Astrocyte (in vitro differentiated cells and primary cell): ENCODE measurements at regions not wholly inside any gene's neighbourhood (a gene's known extent, or its start where the extent isn't known, plus 50 kb on each side); places are given as distances from the start of the nearest gene placed in this dataset.

Experiments used
- DNase-seq: peaks from one replicate; pipeline ENCODE4 v3.0.0-alpha.2; 2010; ENCODE audit warnings: low read depth
- FAIRE-seq: peaks from 2 replicates; lab custom pipeline; 2011; peaks lifted over from hg19 to GRCh38; lab: Jason Lieb, UNC
- H2AFZ ChIP-seq: 2 replicates; pipeline ENCODE4 v1.6.0; 2012; ENCODE audit warnings: low read depth, low read length, inconsistent platforms
- H3K27ac ChIP-seq: 2 replicates; pipeline ENCODE4 v1.5.1; 2011; ENCODE audit warnings: low read depth, low read length, inconsistent platforms
- H3K27me3 ChIP-seq: 2 replicates; pipeline ENCODE4 v1.6.0; 2011; ENCODE audit warnings: low read length, inconsistent platforms; ENCODE audit not compliant: insufficient read depth
- H3K36me3 ChIP-seq: 2 replicates; pipeline ENCODE4 v1.5.1; 2011; ENCODE audit warnings: low read length, inconsistent platforms; ENCODE audit not compliant: insufficient read depth
- H3K4me1 ChIP-seq: 2 replicates; pipeline ENCODE4 v1.5.1; 2011; ENCODE audit warnings: low read length, inconsistent platforms; ENCODE audit not compliant: insufficient read depth
- H3K4me2 ChIP-seq: 2 replicates; pipeline ENCODE4 v1.6.0; 2012; ENCODE audit warnings: low read length, inconsistent platforms
- H3K4me3 ChIP-seq: 2 replicates; pipeline ENCODE4 v1.5.1; 2011; ENCODE audit warnings: low read depth, mild to moderate bottlenecking, low read length, inconsistent platforms; ENCODE audit not compliant: insufficient read depth
- H3K79me2 ChIP-seq: 2 replicates; pipeline ENCODE4 v1.6.0; 2012; ENCODE audit warnings: mild to moderate bottlenecking, low read length, inconsistent platforms; ENCODE audit not compliant: insufficient read depth
- H3K9ac ChIP-seq: 2 replicates; pipeline ENCODE4 v1.6.0; 2012; ENCODE audit warnings: mild to moderate bottlenecking, low read length, inconsistent platforms
- H3K9me3 ChIP-seq: 2 replicates; pipeline ENCODE4 v1.5.1; 2012; ENCODE audit warnings: low read depth, mild to moderate bottlenecking, low read length, inconsistent platforms; ENCODE audit not compliant: insufficient read depth
- H4K20me1 ChIP-seq: 2 replicates; pipeline ENCODE4 v1.6.0; 2012; ENCODE audit warnings: low read length, inconsistent platforms; ENCODE audit not compliant: insufficient read depth
- H3K27ac Mint-ChIP-seq: one replicate; pipeline ENCODE4 v1.8.0; 2021; ENCODE audit warnings: mild to moderate bottlenecking, mixed read lengths; ENCODE audit not compliant: unreplicated experiment
- H3K27me3 Mint-ChIP-seq: one replicate; pipeline ENCODE4 v1.8.0; 2021; ENCODE audit warnings: low read depth, mixed read lengths; ENCODE audit not compliant: unreplicated experiment
- H3K36me3 Mint-ChIP-seq: one replicate; pipeline ENCODE4 v1.8.0; 2021; ENCODE audit warnings: low read depth, mixed read lengths; ENCODE audit not compliant: unreplicated experiment
- H3K4me1 Mint-ChIP-seq: one replicate; pipeline ENCODE4 v1.8.0; 2021; ENCODE audit warnings: low read depth, mixed read lengths; ENCODE audit not compliant: unreplicated experiment
- H3K4me3 Mint-ChIP-seq: one replicate; pipeline ENCODE4 v1.8.0; 2021; ENCODE audit warnings: mild to moderate bottlenecking, moderate library complexity, mixed read lengths; ENCODE audit not compliant: unreplicated experiment
- H3K9me3 Mint-ChIP-seq: one replicate; pipeline ENCODE4 v1.8.0; 2021; ENCODE audit warnings: mild to moderate bottlenecking, mixed read lengths; ENCODE audit not compliant: unreplicated experiment
- EZH2 ChIP-seq: IDR thresholded peaks from 2 replicates; pipeline ENCODE4 v1.6.1; 2012; ENCODE audit warnings: mild to moderate bottlenecking, low read length, inconsistent platforms; ENCODE audit not compliant: insufficient read depth
- TF ChIP-seq, protein P1 (sequence below): IDR thresholded peaks from 2 replicates; pipeline ENCODE4 v1.5.1; 2011; ENCODE audit warnings: low read depth, mild to moderate bottlenecking, inconsistent platforms, low read length, moderate library complexity; ENCODE audit not compliant: insufficient read depth

DNA sequence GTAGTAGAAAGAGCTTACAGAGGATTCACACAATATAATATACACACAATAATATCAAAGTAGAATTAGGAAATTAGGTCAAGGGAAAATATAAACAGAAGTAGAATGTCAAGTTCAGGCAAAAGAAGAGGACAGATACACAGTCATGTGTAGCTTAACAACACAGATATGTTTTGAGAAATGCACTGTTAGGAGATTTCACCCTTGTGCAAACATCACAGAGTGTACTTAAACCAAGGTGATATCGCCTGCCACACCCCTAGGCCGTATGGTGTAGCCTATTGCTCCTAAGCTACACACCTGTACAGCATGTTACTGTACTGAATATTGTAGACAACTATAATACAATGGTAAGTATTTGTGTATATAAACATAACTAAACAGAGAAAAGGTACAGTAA, 110.0 kb upstream of the EDNRA start:
- Histone ChIP-seq H3K4me3 (no peak overlapping the region), H3K79me2 (no peaks in the 10 kb centered on the region), H2AFZ (no peak overlapping the region), H3K4me1 (peaks cover 21% of the 10 kb centered on the region), H4K20me1 (no peaks in the 10 kb centered on the region), H3K27ac (peak overlapping the region; percentile 88), H3K4me2 (peak overlapping the region; percentile 40), H3K9me3 (no peaks in the 10 kb centered on the region), H3K36me3 (no peaks in the 10 kb centered on the region), H3K27me3 (no peaks in the 10 kb centered on the region), H3K9ac (peak overlapping the region; percentile 26)
- H3K4me1 Mint-ChIP-seq = peaks cover 14% of the 10 kb centered on the region
- DNase-seq = no peak
- no peak for FAIRE-seq
- H3K4me3 Mint-ChIP-seq = no peak overlapping the region
- H3K27me3 Mint-ChIP-seq = no peaks in the 10 kb centered on the region
- peak overlapping the region; percentile 88 for H3K27ac Mint-ChIP-seq
- no peak for TF ChIP-seq EZH2
- TF ChIP-seq, protein P1, sequence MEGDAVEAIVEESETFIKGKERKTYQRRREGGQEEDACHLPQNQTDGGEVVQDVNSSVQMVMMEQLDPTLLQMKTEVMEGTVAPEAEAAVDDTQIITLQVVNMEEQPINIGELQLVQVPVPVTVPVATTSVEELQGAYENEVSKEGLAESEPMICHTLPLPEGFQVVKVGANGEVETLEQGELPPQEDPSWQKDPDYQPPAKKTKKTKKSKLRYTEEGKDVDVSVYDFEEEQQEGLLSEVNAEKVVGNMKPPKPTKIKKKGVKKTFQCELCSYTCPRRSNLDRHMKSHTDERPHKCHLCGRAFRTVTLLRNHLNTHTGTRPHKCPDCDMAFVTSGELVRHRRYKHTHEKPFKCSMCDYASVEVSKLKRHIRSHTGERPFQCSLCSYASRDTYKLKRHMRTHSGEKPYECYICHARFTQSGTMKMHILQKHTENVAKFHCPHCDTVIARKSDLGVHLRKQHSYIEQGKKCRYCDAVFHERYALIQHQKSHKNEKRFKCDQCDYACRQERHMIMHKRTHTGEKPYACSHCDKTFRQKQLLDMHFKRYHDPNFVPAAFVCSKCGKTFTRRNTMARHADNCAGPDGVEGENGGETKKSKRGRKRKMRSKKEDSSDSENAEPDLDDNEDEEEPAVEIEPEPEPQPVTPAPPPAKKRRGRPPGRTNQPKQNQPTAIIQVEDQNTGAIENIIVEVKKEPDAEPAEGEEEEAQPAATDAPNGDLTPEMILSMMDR = no peak
- peaks cover 3% of the 10 kb centered on the region for H3K9me3 Mint-ChIP-seq
- no peaks in the 10 kb centered on the region for H3K36me3 Mint-ChIP-seq

DNA sequence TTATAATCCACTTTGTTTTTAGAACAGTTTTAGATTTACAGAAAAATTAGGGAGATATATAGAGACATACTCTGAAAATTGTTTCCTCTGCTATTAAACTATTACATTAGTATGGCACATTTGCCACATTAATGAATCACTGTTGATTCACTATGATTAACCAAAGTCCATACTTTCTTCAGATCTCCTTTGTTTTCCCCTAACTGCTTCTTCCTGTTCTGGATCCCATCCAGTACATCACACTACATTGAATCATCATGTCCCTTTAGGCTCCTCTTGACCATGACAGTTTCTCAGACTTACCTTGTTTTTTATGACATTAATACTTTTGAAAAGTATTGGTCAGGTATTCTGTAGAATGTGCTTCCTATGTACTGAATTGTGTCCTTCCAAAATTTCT, 109.2 kb upstream of the EDNRA start:
- no peak overlapping the region for H3K27ac Mint-ChIP-seq
- no peak overlapping the region for H2AFZ ChIP-seq
- no peak for TF ChIP-seq EZH2
- TF ChIP-seq, protein P1 = no peak
- no peaks in the 10 kb centered on the region for H4K20me1 ChIP-seq
- H3K9ac ChIP-seq = peak overlapping the region; percentile 11
- no peak overlapping the region for H3K4me3 Mint-ChIP-seq
- no peaks in the 10 kb centered on the region for H3K9me3 ChIP-seq
- FAIRE-seq (peak; percentile 76), DNase-seq (peak; percentile 79)
- H3K9me3 Mint-ChIP-seq = peaks cover 4% of the 10 kb centered on the region
- H3K4me1 Mint-ChIP-seq = peaks cover 14% of the 10 kb centered on the region
- H3K36me3 ChIP-seq = no peaks in the 10 kb centered on the region
- peaks cover 21% of the 10 kb centered on the region for H3K4me1 ChIP-seq
- H3K79me2 ChIP-seq = no peaks in the 10 kb centered on the region
- no peak overlapping the region for H3K4me3 ChIP-seq
- peak overlapping the region; percentile 40 for H3K4me2 ChIP-seq
- no peaks in the 10 kb centered on the region for H3K36me3 Mint-ChIP-seq
- peak overlapping the region; percentile 88 for H3K27ac ChIP-seq
- H3K27me3 ChIP-seq = no peaks in the 10 kb centered on the region
- no peaks in the 10 kb centered on the region for H3K27me3 Mint-ChIP-seq

DNA sequence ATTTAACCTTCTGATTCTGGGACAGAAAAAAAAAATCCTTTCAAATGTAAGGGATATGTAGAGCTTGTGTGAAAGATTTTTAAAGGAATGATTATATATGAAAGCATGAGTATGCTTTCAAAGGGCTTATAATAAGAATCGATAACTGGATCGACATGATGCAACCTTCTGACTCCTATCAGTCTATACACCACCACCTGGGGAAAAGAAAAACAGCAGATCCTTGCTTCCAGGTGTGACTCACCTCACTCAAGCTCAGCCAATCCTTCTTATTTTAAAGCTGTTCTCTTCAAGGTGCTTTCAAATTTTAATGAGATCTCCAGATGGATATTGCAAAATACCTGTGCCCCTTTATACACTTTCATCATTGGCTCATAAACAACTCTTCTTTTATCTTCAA, 102.1 kb upstream of the EDNRA start:
- no peaks in the 10 kb centered on the region for H4K20me1 ChIP-seq
- Mint-ChIP-seq H3K9me3 (peaks cover 4% of the 10 kb centered on the region), H3K27ac (no peak overlapping the region), H3K27me3 (no peaks in the 10 kb centered on the region), H3K4me3 (no peak overlapping the region), H3K36me3 (no peaks in the 10 kb centered on the region), H3K4me1 (no peaks in the 10 kb centered on the region)
- H3K79me2 ChIP-seq = no peaks in the 10 kb centered on the region
- no peaks in the 10 kb centered on the region for H3K36me3 ChIP-seq
- no peaks in the 10 kb centered on the region for H3K4me1 ChIP-seq
- no peaks in the 10 kb centered on the region for H3K27me3 ChIP-seq
- no peak overlapping the region for H3K9ac ChIP-seq
- H2AFZ ChIP-seq = no peak overlapping the region
- H3K4me3 ChIP-seq = no peak overlapping the region
- TF ChIP-seq EZH2 = no peak
- TF ChIP-seq, protein P1 = no peak
- no peak overlapping the region for H3K27ac ChIP-seq
- H3K9me3 ChIP-seq = no peaks in the 10 kb centered on the region
- H3K4me2 ChIP-seq = no peak overlapping the region
- peak; percentile 32 for FAIRE-seq
- DNase-seq = no peak
